ENCODE measurements at regions not wholly inside any gene's neighbourhood (a gene's known extent, or its start where the extent isn't known, plus 50 kb on each side); places are given as distances from the start of the nearest gene placed in this dataset.

- TF ChIP-seq EZH2 (IDR thresholded peaks at IDR 0.05; ENCODE audit: borderline replicate concordance, low read depth, low read length), result no peak
- no peak for TF ChIP-seq CCNT2 (IDR thresholded peaks at IDR 0.05; ENCODE audit: borderline replicate concordance, extremely low read depth, insufficient read length, low read depth, low read length)
- TF ChIP-seq CTCF (IDR thresholded peaks at IDR 0.05 in 2 of 3, conservative IDR thresholded peaks at IDR 0.05 in 1 of 3; ENCODE audit: insufficient read depth in 2 of 3, low read depth in 1 of 3, low read length in 3 of 3), result no peak
- TF ChIP-seq RBM22 (IDR thresholded peaks at IDR 0.05; ENCODE audit: low read depth, low read length, poor library complexity, severe bottlenecking), result no peak
- no peak for TF ChIP-seq ZNF639 (CRISPR knock-in tag; conservative IDR thresholded peaks at IDR 0.05 in 1 of 2, IDR thresholded peaks at IDR 0.05 in 1 of 2)
- no peak for TF ChIP-seq TBP (optimal IDR thresholded peaks at IDR 0.05; ENCODE audit: low read depth, low read length)
- TF ChIP-seq CHD1 (IDR thresholded peaks at IDR 0.05; ENCODE audit: low read length), result no peak
- TF ChIP-seq SRSF1 (IDR thresholded peaks at IDR 0.05; ENCODE audit: low read depth, low read length), result no peak
- no peak for TF ChIP-seq TFE3 (CRISPR knock-in tag; IDR thresholded peaks at IDR 0.05)
- no peak for TF ChIP-seq MYC (IDR thresholded peaks at IDR 0.05; ENCODE audit: low read depth, low read length)
- TF ChIP-seq MYC (CRISPR knock-in tag; IDR thresholded peaks at IDR 0.05; ENCODE audit: borderline replicate concordance, low read depth), result no peak
- no peak for TF ChIP-seq NRF1 (conservative IDR thresholded peaks at IDR 0.05 in 1 of 2, IDR thresholded peaks at IDR 0.05 in 1 of 2)
- no peak for TF ChIP-seq CREB1 (IDR thresholded peaks at IDR 0.05)
- no peak for TF ChIP-seq CREB1 (CRISPR knock-in tag; IDR thresholded peaks at IDR 0.05)
- TF ChIP-seq ZNF12 (CRISPR knock-in tag; IDR thresholded peaks at IDR 0.05), result no peak
Observed at GRCh38 chr14:62087191-62087590, 325.0 kb downstream of the SNAPC1 start.
